H1 (cell line): ENCODE measurements at regions not wholly inside any gene's neighbourhood (a gene's known extent, or its start where the extent isn't known, plus 50 kb on each side); places are given as distances from the start of the nearest gene placed in this dataset.

Experiments
- CTCF ChIA-PET: fragments of 300-600 bp; sonication (Branson Sonifier 250); formaldehyde crosslinking; loops from one replicate; lab custom pipeline; 2021; ENCODE audit not compliant: partially characterized antibody; lab: Charles Lee
- POLR2A ChIA-PET: fragments of 300-600 bp; sonication (Branson Sonifier 250); formaldehyde crosslinking; loops from one replicate; lab custom pipeline; 2021; ENCODE audit warnings: inconsistent platforms; ENCODE audit not compliant: partially characterized antibody; lab: Charles Lee
- DNase-seq, 2 experiments: peaks; one replicate each; pipeline versions ENCODE4 v3.0.0 to v3.0.0-alpha.2; 2010 to 2022; ENCODE audit warnings: low spot score in 2 of 2, low read depth in 1 of 2, mixed read lengths in 1 of 2
- FAIRE-seq: peaks from 2 replicates; lab custom pipeline; 2011; peaks lifted over from hg19 to GRCh38; lab: Jason Lieb, UNC
- H2AFZ ChIP-seq: 2 replicates; pipeline ENCODE4 v1.8.1; 2012; ENCODE audit warnings: low read length, inconsistent platforms
- H2AK5ac ChIP-seq: 2 replicates; pipeline ENCODE4 v1.6.1; 2013; ENCODE audit warnings: low read depth, low read length
- H2BK120ac ChIP-seq: replicated peaks from 2 replicates; pipeline ENCODE3; 2013; ENCODE audit warnings: low read depth, low read length, inconsistent platforms
- H2BK12ac ChIP-seq: 2 replicates; pipeline ENCODE4 v1.6.1; 2013; ENCODE audit warnings: low read depth, low read length
- H2BK15ac ChIP-seq: 2 replicates; pipeline ENCODE4 v1.6.1; 2013; ENCODE audit warnings: low read length
- H2BK20ac ChIP-seq: 2 replicates; pipeline ENCODE4 v1.6.1; 2013; ENCODE audit warnings: low read length
- H2BK5ac ChIP-seq: 2 replicates; pipeline ENCODE4 v1.6.1; 2013; ENCODE audit warnings: low read depth, low read length
- H3K14ac ChIP-seq: 2 replicates; pipeline ENCODE4 v1.6.1; 2013; ENCODE audit warnings: inconsistent platforms; ENCODE audit not compliant: insufficient read length
- H3K18ac ChIP-seq: 2 replicates; pipeline ENCODE4 v1.6.1; 2013; ENCODE audit warnings: low read length; ENCODE audit errors: extremely low read depth
- H3K23ac ChIP-seq: 2 replicates; pipeline ENCODE4 v1.6.1; 2013; ENCODE audit warnings: inconsistent platforms; ENCODE audit not compliant: insufficient read length
- H3K23me2 ChIP-seq: 2 replicates; pipeline ENCODE4 v1.6.1; 2013; ENCODE audit warnings: low read depth, low read length
- H3K27ac ChIP-seq: 2 replicates; pipeline ENCODE4 v1.6.1; 2011; ENCODE audit warnings: low read depth, low read length, inconsistent platforms
- H3K27me3 ChIP-seq, 4 experiments: replicated peaks in 1 of 4; 1 replicate in 1 of 4; 2 replicates in 3 of 4; pipeline versions ENCODE4 v1.6.1 to v1.8.1; 2011 to 2013; ENCODE audit warnings: low read length in 3 of 4, mild to moderate bottlenecking in 3 of 4, inconsistent platforms in 2 of 4, mixed read lengths in 2 of 4, moderate library complexity in 1 of 4; ENCODE audit not compliant: control insufficient read depth in 3 of 4, insufficient read depth in 3 of 4; ENCODE audit errors: extremely low read depth in 1 of 4
- H3K36me3 ChIP-seq, 4 experiments: 2 replicates each; pipeline versions ENCODE4 v1.6.1 to v1.8.1; 2011 to 2013; ENCODE audit warnings: mild to moderate bottlenecking in 4 of 4, low read length in 3 of 4, moderate library complexity in 2 of 4, control low read depth in 1 of 4, inconsistent platforms in 1 of 4; ENCODE audit not compliant: insufficient read depth in 4 of 4, control insufficient read depth in 2 of 4
- H3K4ac ChIP-seq: replicated peaks from 2 replicates; pipeline ENCODE3; 2013; ENCODE audit warnings: low read length, low read depth, mixed read lengths, inconsistent platforms; ENCODE audit not compliant: insufficient read length
- H3K4me1 ChIP-seq, 4 experiments: replicated peaks in 1 of 4; 1 replicate in 1 of 4; 2 replicates in 3 of 4; pipeline versions ENCODE4 v1.6.1 to v1.8.1; 2011 to 2013; ENCODE audit warnings: low read length in 3 of 4, inconsistent platforms in 2 of 4, mixed read lengths in 1 of 4; ENCODE audit not compliant: insufficient read depth in 4 of 4, control insufficient read depth in 3 of 4
- H3K4me2 ChIP-seq, 2 experiments: 2 replicates each; pipeline versions ENCODE4 v1.6.1 to v1.8.1; 2011 to 2013; ENCODE audit warnings: low read depth in 2 of 2, low read length in 2 of 2, control low read depth in 1 of 2, inconsistent platforms in 1 of 2, mild to moderate bottlenecking in 1 of 2; ENCODE audit not compliant: insufficient read depth in 1 of 2
- H3K4me3 ChIP-seq, 4 experiments: fragments of 200-600, 300-600 bp in 1 of 4; sonication (generic), shearing (Covaris generic), sonication (Bioruptor Twin) in 1 of 4; 2 replicates each; pipeline versions ENCODE4 v1.5.1 to v1.8.1; 2011 to 2016; ENCODE audit warnings: low read length in 4 of 4, low read depth in 3 of 4, control low read depth in 2 of 4, inconsistent platforms in 2 of 4, mild to moderate bottlenecking in 2 of 4, mixed read lengths in 1 of 4, moderate library complexity in 1 of 4; ENCODE audit not compliant: insufficient read depth in 2 of 4; ENCODE audit errors: extremely low read depth in 1 of 4
- H3K56ac ChIP-seq: replicated peaks from 2 replicates; pipeline ENCODE3; 2013; ENCODE audit warnings: low read depth, mild to moderate bottlenecking, mixed read lengths, low read length, inconsistent platforms; ENCODE audit not compliant: insufficient read length
- H3K79me1 ChIP-seq: 2 replicates; pipeline ENCODE4 v1.6.1; 2013; ENCODE audit warnings: low read depth, low read length, control low read depth
- H3K79me2 ChIP-seq, 2 experiments: 2 replicates each; pipeline versions ENCODE4 v1.6.1 to v1.8.1; 2012 to 2013; ENCODE audit warnings: low read length in 2 of 2, mild to moderate bottlenecking in 2 of 2, inconsistent platforms in 1 of 2; ENCODE audit not compliant: insufficient read depth in 2 of 2, control insufficient read depth in 1 of 2
- H3K9ac ChIP-seq, 4 experiments: replicated peaks in 1 of 4; 1 replicate in 1 of 4; 2 replicates in 3 of 4; pipeline versions ENCODE4 v1.6.1 to v1.8.1; 2011 to 2013; ENCODE audit warnings: low read depth in 3 of 4, low read length in 3 of 4, control low read depth in 2 of 4, mild to moderate bottlenecking in 2 of 4, moderate library complexity in 2 of 4, inconsistent platforms in 1 of 4; ENCODE audit errors: extremely low read depth in 1 of 4
- H3K9me3 ChIP-seq, 2 experiments: 2 replicates each; pipeline versions ENCODE4 v1.6.1 to v1.8.1; 2012 to 2013; ENCODE audit warnings: mild to moderate bottlenecking in 2 of 2, moderate library complexity in 2 of 2, control low read depth in 1 of 2, inconsistent platforms in 1 of 2, low read depth in 1 of 2, low read length in 1 of 2, mixed read lengths in 1 of 2; ENCODE audit not compliant: insufficient read depth in 2 of 2
- H4K20me1 ChIP-seq, 2 experiments: replicated peaks in 1 of 2; 2 replicates each; pipeline versions ENCODE3 to v1.8.1; 2011 to 2013; ENCODE audit warnings: inconsistent platforms in 2 of 2, low read length in 2 of 2, mild to moderate bottlenecking in 1 of 2; ENCODE audit not compliant: insufficient read depth in 2 of 2, control insufficient read depth in 1 of 2
- H4K5ac ChIP-seq: 2 replicates; pipeline ENCODE4 v1.6.1; 2013; ENCODE audit warnings: low read length, low read depth, mixed read lengths, inconsistent platforms; ENCODE audit not compliant: insufficient read length
- H4K8ac ChIP-seq: 2 replicates; pipeline ENCODE4 v1.8.0; 2013; ENCODE audit warnings: mild to moderate bottlenecking, moderate library complexity, low read length, inconsistent platforms; ENCODE audit not compliant: insufficient read depth; ENCODE audit errors: extremely low read depth
- H4K91ac ChIP-seq: replicated peaks from 2 replicates; pipeline ENCODE3; 2013; ENCODE audit warnings: low read length, mixed read lengths, inconsistent platforms; ENCODE audit not compliant: insufficient read length
- BRCA1 ChIP-seq: IDR thresholded peaks from 2 replicates; pipeline ENCODE4 v1.6.1; 2012; ENCODE audit warnings: low read depth, low read length, improper control_type of control experiment
- MAX ChIP-seq: IDR thresholded peaks from 2 replicates; pipeline ENCODE4 v1.6.1; 2012; ENCODE audit warnings: inconsistent platforms
- TAF1 ChIP-seq: IDR thresholded peaks from 2 replicates; pipeline ENCODE4 v1.6.1; 2011; ENCODE audit warnings: mild to moderate bottlenecking, low read depth, low read length
- WGBS, 2 experiments: shearing (Covaris generic) in 1 of 2; methylation state at CpG; one replicate each; pipeline versions ENCODE4 v1.1.6 to v1.1.7; 2013 to 2015; ENCODE audit warnings: low lambda C conversion rate in 2 of 2, mixed read lengths in 2 of 2, inconsistent platforms in 1 of 2, low coverage in 1 of 2, missing lambda C conversion rate in 1 of 2; ENCODE audit not compliant: insufficient replicate concordance in 2 of 2, insufficient coverage in 1 of 2, insufficient read length in 1 of 2; ENCODE audit errors: extremely low coverage in 1 of 2, missing lambda C conversion rate in 1 of 2; 5-methylcytosine and 5-hydroxymethylcytosine counted together

GRCh38 chr10:6788731-6789130 is 208.7 kb upstream of the PRKCQ start:
- no peak for FAIRE-seq
- Histone ChIP-seq H3K4me1 (peaks cover 0 to 18% (median 3%) of the 10 kb centered on the region in 4 experiments; a peak in 5 of 7 replicates), H4K91ac (no peak overlapping the region), H2AFZ (no peak overlapping the region), H3K18ac (no peak overlapping the region), H2BK120ac (no peak overlapping the region), H3K79me2 (no peaks in the 10 kb centered on the region), H2BK20ac (no peak overlapping the region), H3K36me3 (peaks cover 0 to 6% (median 0%) of the 10 kb centered on the region in 4 experiments; a peak in 1 of 8 replicates), H3K23me2 (peaks cover 6% of the 10 kb centered on the region; the same call in 1 of the 2 replicates), H4K20me1 (no peaks in the 10 kb centered on the region), H2BK12ac (no peak overlapping the region), H3K4me3 (no peak overlapping the region), H4K8ac (no peak overlapping the region), H3K9me3 (no peaks in the 10 kb centered on the region), H3K27me3 (no peaks in the 10 kb centered on the region), H4K5ac (no peak overlapping the region), H3K79me1 (no peaks in the 10 kb centered on the region)
- POLR2A ChIA-PET: no interaction called here
- WGBS, 2 experiments: 92% methylated on average over 7 of the region's 7 CpGs; no CpG with 5 or more reads in 1 of the 2 experiments
- TF ChIP-seq BRCA1: no peak
- no peak for TF ChIP-seq TAF1
- TF ChIP-seq MAX: no peak
- TF ChIP-seq, all 59 proteins: peak for 0
- no peak for DNase-seq
- no peak overlapping the region for H2AK5ac ChIP-seq
- H3K27ac ChIP-seq: no peak overlapping the region
- H3K14ac ChIP-seq: no peak overlapping the region
- no peak overlapping the region for H2BK5ac ChIP-seq
- H3K4me2 ChIP-seq: no peak overlapping the region
- no peak overlapping the region for H3K4ac ChIP-seq
- H3K56ac ChIP-seq: no peak overlapping the region
- no peak overlapping the region for H3K9ac ChIP-seq
- H2BK15ac ChIP-seq: no peak overlapping the region
- CTCF ChIA-PET: interaction anchor here (0.8 to 1.2 kb wide), 4 partner anchors 39 to 130 kb away, joined by 3 read pairs; no protein-coding TSS in a partner anchor
- no peak overlapping the region for H3K23ac ChIP-seq
